ENCODE measurements at regions not wholly inside any gene's neighbourhood (a gene's known extent, or its start where the extent isn't known, plus 50 kb on each side); places are given as distances from the start of the nearest gene placed in this dataset.
"Not testable (repeated sequence)": the region's sequence is repeated elsewhere in the genome, so short reads cannot be mapped to it uniquely, and the experiment has no call there.

DNA sequence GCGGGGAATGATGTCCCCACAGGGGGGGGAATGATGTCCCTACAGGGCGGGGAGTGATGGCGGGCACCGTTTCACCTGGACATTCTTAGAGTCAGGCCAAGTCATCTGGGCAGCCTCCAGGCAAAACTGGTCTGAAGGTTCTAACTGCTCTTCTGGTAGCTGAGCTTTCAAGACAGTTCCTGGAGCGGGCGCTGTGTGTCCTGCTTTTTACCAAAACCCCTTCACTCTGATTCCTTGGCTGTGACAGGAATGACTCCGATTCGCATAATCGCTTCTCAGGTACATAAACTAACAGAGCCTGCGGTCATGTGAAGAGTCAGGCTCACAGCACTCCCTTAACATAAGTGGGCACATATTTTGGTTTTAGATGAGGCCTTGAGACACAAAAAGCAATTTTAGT lies 836.0 kb downstream of the TRIML1 start:
- BruUV-seq (replicated peaks) = no TSS peak
- Histone ChIP-seq H3K9ac (ENCODE audit: low read length) (no peak overlapping the region), H3K4me1 (ENCODE audit: insufficient read depth, low read length) (peaks cover 13% of the 10 kb centered on the region), H3K9me2 (replicated peaks; ENCODE audit: low read length) (no peaks in the 10 kb centered on the region), H2AFZ (ENCODE audit: low read length) (no peak overlapping the region), H3K4me3 (ENCODE audit: low read length) (no peak overlapping the region), H3K79me2 (ENCODE audit: low read length) (no peaks in the 10 kb centered on the region), H3K27me3 (ENCODE audit: low read length) (no peaks in the 10 kb centered on the region), H4K20me1 (ENCODE audit: low read length) (no peaks in the 10 kb centered on the region), H3K9me3 (ENCODE audit: low read length) (no peaks in the 10 kb centered on the region), H3K4me2 (ENCODE audit: low read length) (no peak overlapping the region), H3F3A (ENCODE audit: low read length, unreplicated experiment) (no peaks in the 10 kb centered on the region), H3K36me3 (ENCODE audit: low read depth, low read length) (no peaks in the 10 kb centered on the region), H3K27ac (ENCODE audit: low read length) (no peak overlapping the region)
- TF ChIP-seq EZH2 (IDR thresholded peaks at IDR 0.05; ENCODE audit: low read length, unreplicated experiment) = no peak
- TF ChIP-seq EZH2phosphoT487 (IDR thresholded peaks at IDR 0.05; ENCODE audit: borderline replicate concordance, low read length) = no peak
- intact Hi-C loops (cut with micrococcal nuclease) = loop anchor here (10.0 kb wide), 1 partner anchor 150 kb away; no protein-coding TSS in a partner anchor
- DNase-seq (no peak), ATAC-seq (no peak)
- ChIA-PET POLR2A (ENCODE audit: unreplicated experiment) (no interaction called here), CTCF (no interaction called here)

DNA sequence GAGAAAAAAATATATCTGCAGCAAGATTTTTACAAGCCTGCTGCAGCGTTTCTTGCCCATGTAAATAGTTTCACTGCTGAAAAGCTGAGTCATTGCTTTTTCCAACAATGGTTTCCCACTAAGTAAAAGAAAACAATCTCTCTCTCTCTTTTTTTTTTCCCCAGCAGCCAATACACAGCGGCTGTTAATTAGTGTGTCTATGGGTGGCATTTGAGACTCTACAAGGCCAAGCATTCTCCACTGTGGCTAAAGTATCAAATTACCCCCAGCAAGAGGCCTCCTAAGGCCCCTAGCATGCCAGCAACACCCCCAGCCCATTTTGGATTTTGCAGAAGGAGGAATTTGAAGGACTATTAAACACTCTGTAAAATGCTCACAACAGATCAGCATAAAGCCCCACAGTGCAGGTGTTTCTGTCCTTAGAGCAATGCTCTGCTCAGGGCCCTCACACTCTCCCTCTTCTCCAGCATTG lies 837.4 kb downstream of the TRIML1 start:
- ATAC-seq (no peak), DNase-seq (peak; percentile 50)
- peak overlapping the region; percentile 37 for H3K27ac ChIP-seq (ENCODE audit: low read length)
- no TSS peak for BruUV-seq (replicated peaks)
- no peaks in the 10 kb centered on the region for H3F3A ChIP-seq (ENCODE audit: low read length, unreplicated experiment)
- peaks cover 13% of the 10 kb centered on the region for H3K4me1 ChIP-seq (ENCODE audit: insufficient read depth, low read length)
- no peaks in the 10 kb centered on the region for H3K9me2 ChIP-seq (replicated peaks; ENCODE audit: low read length)
- H3K9ac ChIP-seq (ENCODE audit: low read length) = no peak overlapping the region; the same call in 1 of the 2 replicates
- no peaks in the 10 kb centered on the region for H4K20me1 ChIP-seq (ENCODE audit: low read length)
- intact Hi-C loops (cut with micrococcal nuclease) = loop anchor here (10.0 kb wide), 1 partner anchor 148 kb away; no protein-coding TSS in a partner anchor
- TF ChIP-seq, protein P1, sequence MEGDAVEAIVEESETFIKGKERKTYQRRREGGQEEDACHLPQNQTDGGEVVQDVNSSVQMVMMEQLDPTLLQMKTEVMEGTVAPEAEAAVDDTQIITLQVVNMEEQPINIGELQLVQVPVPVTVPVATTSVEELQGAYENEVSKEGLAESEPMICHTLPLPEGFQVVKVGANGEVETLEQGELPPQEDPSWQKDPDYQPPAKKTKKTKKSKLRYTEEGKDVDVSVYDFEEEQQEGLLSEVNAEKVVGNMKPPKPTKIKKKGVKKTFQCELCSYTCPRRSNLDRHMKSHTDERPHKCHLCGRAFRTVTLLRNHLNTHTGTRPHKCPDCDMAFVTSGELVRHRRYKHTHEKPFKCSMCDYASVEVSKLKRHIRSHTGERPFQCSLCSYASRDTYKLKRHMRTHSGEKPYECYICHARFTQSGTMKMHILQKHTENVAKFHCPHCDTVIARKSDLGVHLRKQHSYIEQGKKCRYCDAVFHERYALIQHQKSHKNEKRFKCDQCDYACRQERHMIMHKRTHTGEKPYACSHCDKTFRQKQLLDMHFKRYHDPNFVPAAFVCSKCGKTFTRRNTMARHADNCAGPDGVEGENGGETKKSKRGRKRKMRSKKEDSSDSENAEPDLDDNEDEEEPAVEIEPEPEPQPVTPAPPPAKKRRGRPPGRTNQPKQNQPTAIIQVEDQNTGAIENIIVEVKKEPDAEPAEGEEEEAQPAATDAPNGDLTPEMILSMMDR (conservative IDR thresholded peaks at IDR 0.05; ENCODE audit: low read depth, low read length) = no peak
- no peak for TF ChIP-seq EZH2phosphoT487 (IDR thresholded peaks at IDR 0.05; ENCODE audit: borderline replicate concordance, low read length)
- TF ChIP-seq EZH2 (IDR thresholded peaks at IDR 0.05; ENCODE audit: low read length, unreplicated experiment) = no peak
- H3K79me2 ChIP-seq (ENCODE audit: low read length) = no peaks in the 10 kb centered on the region
- 0 out of 2 replicates have a peak overlapping the region, but pooled peaks have one; percentile 40 for H2AFZ ChIP-seq (ENCODE audit: low read length)
- CTCF ChIA-PET = no interaction called here
- H3K27me3 ChIP-seq (ENCODE audit: low read length) = no peaks in the 10 kb centered on the region
- POLR2A ChIA-PET (ENCODE audit: unreplicated experiment) = no interaction called here
- no peak overlapping the region for H3K4me3 ChIP-seq (ENCODE audit: low read length)
- H3K9me3 ChIP-seq (ENCODE audit: low read length) = no peaks in the 10 kb centered on the region
- no peaks in the 10 kb centered on the region for H3K36me3 ChIP-seq (ENCODE audit: low read depth, low read length)
- peak overlapping the region; percentile 37 for H3K4me2 ChIP-seq (ENCODE audit: low read length)

GRCh38 chr4:188977232-188977631 lies 838.0 kb downstream of the TRIML1 start:
- H3K79me2 ChIP-seq (ENCODE audit: low read length); ATAC-seq; H2AFZ ChIP-seq (ENCODE audit: low read length); DNase-seq; POLR2A ChIA-PET (ENCODE audit: unreplicated experiment); H3K9me3 ChIP-seq (ENCODE audit: low read length); H3F3A ChIP-seq (ENCODE audit: low read length, unreplicated experiment); H3K36me3 ChIP-seq (ENCODE audit: low read depth, low read length); H3K4me3 ChIP-seq (ENCODE audit: low read length); H4K20me1 ChIP-seq (ENCODE audit: low read length); H3K9me2 ChIP-seq (replicated peaks; ENCODE audit: low read length); H3K27ac ChIP-seq (ENCODE audit: low read length); H3K9ac ChIP-seq (ENCODE audit: low read length); BruUV-seq (replicated peaks); H3K27me3 ChIP-seq (ENCODE audit: low read length); CTCF ChIA-PET; H3K4me2 ChIP-seq (ENCODE audit: low read length): not testable (repeated sequence)
- intact Hi-C loops (cut with micrococcal nuclease) = loop anchor here (10.0 kb wide), 1 partner anchor 148 kb away; no protein-coding TSS in a partner anchor
- H3K4me1 ChIP-seq (ENCODE audit: insufficient read depth, low read length) = peaks cover 13% of the 10 kb centered on the region

DNA sequence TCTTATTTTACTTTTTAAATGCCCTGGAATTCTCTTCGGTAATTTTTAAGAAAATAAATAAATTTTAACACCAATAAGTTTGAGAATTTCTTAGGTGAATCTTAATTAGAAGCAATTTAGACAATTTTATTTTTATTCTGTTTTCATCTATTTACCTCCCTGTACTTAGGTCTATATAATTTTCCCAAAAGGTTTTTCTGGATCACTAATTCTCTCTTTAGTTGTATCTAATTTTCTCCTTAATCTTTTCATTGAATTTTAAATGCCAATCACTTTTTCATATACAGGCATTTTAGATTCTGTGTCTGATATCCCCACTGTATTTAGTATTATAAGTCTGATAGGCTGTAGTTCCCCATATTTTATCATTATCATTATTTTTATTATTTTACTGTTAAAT lies 845.3 kb downstream of the TRIML1 start:
- Histone ChIP-seq H3K9me3 (ENCODE audit: low read length) (no peaks in the 10 kb centered on the region), H2AFZ (ENCODE audit: low read length) (no peak overlapping the region), H3F3A (ENCODE audit: low read length, unreplicated experiment) (no peaks in the 10 kb centered on the region), H3K27me3 (ENCODE audit: low read length) (no peaks in the 10 kb centered on the region), H3K79me2 (ENCODE audit: low read length) (no peaks in the 10 kb centered on the region), H3K4me1 (ENCODE audit: insufficient read depth, low read length) (peaks cover 18% of the 10 kb centered on the region), H4K20me1 (ENCODE audit: low read length) (no peaks in the 10 kb centered on the region), H3K9me2 (replicated peaks; ENCODE audit: low read length) (no peaks in the 10 kb centered on the region), H3K4me2 (ENCODE audit: low read length) (no peak overlapping the region), H3K4me3 (ENCODE audit: low read length) (no peak overlapping the region), H3K9ac (ENCODE audit: low read length) (no peak overlapping the region), H3K36me3 (ENCODE audit: low read depth, low read length) (no peaks in the 10 kb centered on the region), H3K27ac (ENCODE audit: low read length) (no peak overlapping the region)
- DNase-seq = no peak
- no peak for ATAC-seq
- ChIA-PET POLR2A (ENCODE audit: unreplicated experiment) (no interaction called here), CTCF (no interaction called here)
- BruUV-seq (replicated peaks) = no TSS peak
- TF ChIP-seq, protein P1 (conservative IDR thresholded peaks at IDR 0.05; ENCODE audit: low read depth, low read length) = no peak
- intact Hi-C loops (cut with micrococcal nuclease) = no loop called here

All from PC-3 (cell line).